ENCODE measurements at regions not wholly inside any gene's neighbourhood (a gene's known extent, or its start where the extent isn't known, plus 50 kb on each side); places are given as distances from the start of the nearest gene placed in this dataset.

DNA sequence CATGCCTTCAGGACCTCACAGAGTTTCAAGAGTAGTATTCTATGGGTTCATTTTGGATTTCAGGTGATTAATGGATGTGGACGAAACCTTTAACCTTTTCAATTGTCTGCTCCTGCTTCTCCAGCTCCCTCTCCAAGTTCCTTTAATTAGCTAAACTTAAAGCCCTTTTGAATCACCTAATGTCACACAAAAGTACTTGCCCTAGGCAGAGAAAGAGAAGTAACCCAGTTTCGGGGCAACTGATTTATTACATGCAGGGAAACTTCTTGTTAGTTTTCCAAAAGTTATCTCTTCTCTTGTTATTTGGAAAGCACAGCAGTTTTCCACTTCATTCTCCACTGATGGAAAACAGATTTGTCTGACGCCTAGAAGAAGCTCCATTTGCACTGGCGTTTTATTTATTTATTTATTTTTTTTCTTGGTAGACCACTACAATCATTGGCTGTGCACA lies 407.7 kb upstream of the JARID2 start (continued):
- TF ChIP-seq, protein P1, sequence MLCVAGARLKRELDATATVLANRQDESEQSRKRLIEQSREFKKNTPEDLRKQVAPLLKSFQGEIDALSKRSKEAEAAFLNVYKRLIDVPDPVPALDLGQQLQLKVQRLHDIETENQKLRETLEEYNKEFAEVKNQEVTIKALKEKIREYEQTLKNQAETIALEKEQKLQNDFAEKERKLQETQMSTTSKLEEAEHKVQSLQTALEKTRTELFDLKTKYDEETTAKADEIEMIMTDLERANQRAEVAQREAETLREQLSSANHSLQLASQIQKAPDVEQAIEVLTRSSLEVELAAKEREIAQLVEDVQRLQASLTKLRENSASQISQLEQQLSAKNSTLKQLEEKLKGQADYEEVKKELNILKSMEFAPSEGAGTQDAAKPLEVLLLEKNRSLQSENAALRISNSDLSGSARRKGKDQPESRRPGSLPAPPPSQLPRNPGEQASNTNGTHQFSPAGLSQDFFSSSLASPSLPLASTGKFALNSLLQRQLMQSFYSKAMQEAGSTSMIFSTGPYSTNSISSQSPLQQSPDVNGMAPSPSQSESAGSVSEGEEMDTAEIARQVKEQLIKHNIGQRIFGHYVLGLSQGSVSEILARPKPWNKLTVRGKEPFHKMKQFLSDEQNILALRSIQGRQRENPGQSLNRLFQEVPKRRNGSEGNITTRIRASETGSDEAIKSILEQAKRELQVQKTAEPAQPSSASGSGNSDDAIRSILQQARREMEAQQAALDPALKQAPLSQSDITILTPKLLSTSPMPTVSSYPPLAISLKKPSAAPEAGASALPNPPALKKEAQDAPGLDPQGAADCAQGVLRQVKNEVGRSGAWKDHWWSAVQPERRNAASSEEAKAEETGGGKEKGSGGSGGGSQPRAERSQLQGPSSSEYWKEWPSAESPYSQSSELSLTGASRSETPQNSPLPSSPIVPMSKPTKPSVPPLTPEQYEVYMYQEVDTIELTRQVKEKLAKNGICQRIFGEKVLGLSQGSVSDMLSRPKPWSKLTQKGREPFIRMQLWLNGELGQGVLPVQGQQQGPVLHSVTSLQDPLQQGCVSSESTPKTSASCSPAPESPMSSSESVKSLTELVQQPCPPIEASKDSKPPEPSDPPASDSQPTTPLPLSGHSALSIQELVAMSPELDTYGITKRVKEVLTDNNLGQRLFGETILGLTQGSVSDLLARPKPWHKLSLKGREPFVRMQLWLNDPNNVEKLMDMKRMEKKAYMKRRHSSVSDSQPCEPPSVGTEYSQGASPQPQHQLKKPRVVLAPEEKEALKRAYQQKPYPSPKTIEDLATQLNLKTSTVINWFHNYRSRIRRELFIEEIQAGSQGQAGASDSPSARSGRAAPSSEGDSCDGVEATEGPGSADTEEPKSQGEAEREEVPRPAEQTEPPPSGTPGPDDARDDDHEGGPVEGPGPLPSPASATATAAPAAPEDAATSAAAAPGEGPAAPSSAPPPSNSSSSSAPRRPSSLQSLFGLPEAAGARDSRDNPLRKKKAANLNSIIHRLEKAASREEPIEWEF (IDR thresholded peaks at IDR 0.05; ENCODE audit: insufficient replicate concordance, low read depth, low read length): no peak
- no peak for TF ChIP-seq CREB1 (IDR thresholded peaks at IDR 0.05; ENCODE audit: low read depth)

DNA sequence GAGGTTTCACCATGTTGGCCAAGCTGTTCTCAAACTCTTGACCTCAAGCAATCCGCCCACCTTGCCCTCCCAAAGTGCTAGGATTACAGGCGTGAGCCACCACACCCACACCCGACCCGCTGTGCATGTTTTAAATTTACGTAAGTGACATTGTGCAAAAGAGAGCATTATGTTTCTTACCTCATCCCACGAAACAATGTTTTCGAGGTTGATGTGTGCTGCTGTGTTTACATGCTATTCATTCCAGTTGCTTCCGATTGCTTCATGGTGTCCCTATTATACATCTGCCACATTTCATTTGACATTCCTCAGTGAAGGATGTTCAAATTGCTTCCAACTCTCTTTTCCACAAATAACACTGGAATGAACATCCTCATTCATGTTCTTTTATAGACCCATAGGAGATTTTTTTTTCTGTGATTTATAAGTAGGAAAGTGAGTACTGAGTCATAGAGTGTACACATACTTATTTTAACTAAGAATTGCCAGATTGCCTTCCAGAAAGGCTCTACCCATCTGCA lies 403.9 kb upstream of the JARID2 start:
- ATAC-seq (no peak), FAIRE-seq (no peak), DNase-seq (ENCODE audit: low read depth, low spot score) (no peak)
- no peaks in the 10 kb centered on the region for H3K79me2 ChIP-seq (ENCODE audit: control insufficient read depth, insufficient read depth, low read length)
- no peaks in the 10 kb centered on the region for H3K36me3 ChIP-seq (ENCODE audit: control insufficient read depth in 2 of 2, insufficient read depth in 2 of 2, low read length in 1 of 2)
- H3K27me3 ChIP-seq (replicated peaks in 1 of 2; ENCODE audit: control insufficient read depth in 2 of 2, insufficient read depth in 2 of 2, low read length in 1 of 2): no peaks in the 10 kb centered on the region; a peak in 1 of 4 replicates
- TF ChIP-seq MTA2 (IDR thresholded peaks at IDR 0.05; ENCODE audit: low read depth): no peak
- TF ChIP-seq HDGF (IDR thresholded peaks at IDR 0.05): no peak
- TF ChIP-seq TCF7 (IDR thresholded peaks at IDR 0.05; ENCODE audit: borderline replicate concordance): no peak
- TF ChIP-seq EZH2 (IDR thresholded peaks at IDR 0.05; ENCODE audit: borderline replicate concordance, control insufficient read depth, low read depth, low read length): no peak
- no peak for TF ChIP-seq ESRRA (IDR thresholded peaks at IDR 0.05; ENCODE audit: low read length)
- no peak for TF ChIP-seq CREM (IDR thresholded peaks at IDR 0.05; ENCODE audit: low read depth)
- TF ChIP-seq ZNF207 (IDR thresholded peaks at IDR 0.05; ENCODE audit: borderline replicate concordance): no peak
- no peak for TF ChIP-seq SIX5 (IDR thresholded peaks at IDR 0.05; ENCODE audit: low read depth, low read length, severe bottlenecking)
- TF ChIP-seq KDM1A (IDR thresholded peaks at IDR 0.05; ENCODE audit: borderline replicate concordance): no peak
- TF ChIP-seq WRNIP1 (IDR thresholded peaks at IDR 0.05; ENCODE audit: borderline replicate concordance, low read depth, low read length): no peak
- TF ChIP-seq NFIC (IDR thresholded peaks at IDR 0.05; ENCODE audit: low read depth, low read length): no peak
- no peak overlapping the region for H3K4me2 ChIP-seq (ENCODE audit: control insufficient read depth, insufficient read depth)
- H3K4me3 ChIP-seq: no peak overlapping the region
- in situ Hi-C loops (cut with MboI) (no loop called here), intact Hi-C loops (cut with micrococcal nuclease; ENCODE audit: unreplicated experiment) (no loop called here)
- no peaks in the 10 kb centered on the region for H3K9me3 ChIP-seq (replicated peaks; ENCODE audit: control insufficient read depth, insufficient read depth, low read length)
- H3K4me1 ChIP-seq (ENCODE audit: control insufficient read depth, insufficient read depth, low read length): no peaks in the 10 kb centered on the region
- no peak overlapping the region for H2AFZ ChIP-seq (ENCODE audit: control insufficient read depth, low read depth, low read length)
- no peak overlapping the region for H3K9ac ChIP-seq (ENCODE audit: control insufficient read depth, insufficient read depth, low read length)
- ChIA-PET RAD21 (ENCODE audit: unreplicated experiment) (no interaction called here), CTCF (no interaction called here), POLR2A (no interaction called here), SMC1A (ENCODE audit: uncharacterized antibody, unreplicated experiment) (interaction anchor here (0.6 to 2.2 kb wide), 2 partner anchors 9 to 388 kb away, joined by 4 to 5 read pairs; no protein-coding TSS in a partner anchor)
- H4K20me1 ChIP-seq (ENCODE audit: control insufficient read depth, insufficient read depth): no peaks in the 10 kb centered on the region
- H3K27ac ChIP-seq (ENCODE audit: control insufficient read depth, insufficient read depth): no peak overlapping the region
- 76% methylated on average over 8 of the region's 8 CpGs for WGBS (ENCODE audit: insufficient coverage, insufficient replicate concordance, low lambda C conversion rate, missing lambda C conversion rate)
- no TSS peak for BruUV-seq (replicated peaks)

Data from GM12878 (cell line).